ENCODE measurements at regions not wholly inside any gene's neighbourhood (a gene's known extent, or its start where the extent isn't known, plus 50 kb on each side); places are given as distances from the start of the nearest gene placed in this dataset.

GRCh38 chr9:79988126-79988525 is 416.4 kb downstream of the TLE4 start:
- TF ChIP-seq POLR2AphosphoS5 (IDR thresholded peaks at IDR 0.05) = no peak
- TF ChIP-seq EP300 (IDR thresholded peaks at IDR 0.05) = no peak
- no peak for TF ChIP-seq CTCF (IDR thresholded peaks at IDR 0.05)
- no peak for TF ChIP-seq POLR2A (IDR thresholded peaks at IDR 0.05; ENCODE audit: low read depth)
